ENCODE measurements at regions not wholly inside any gene's neighbourhood (a gene's known extent, or its start where the extent isn't known, plus 50 kb on each side); places are given as distances from the start of the nearest gene placed in this dataset.
A peak's percentile ranks its signal among the peaks of the same experiment; 100 is the strongest.

DNA sequence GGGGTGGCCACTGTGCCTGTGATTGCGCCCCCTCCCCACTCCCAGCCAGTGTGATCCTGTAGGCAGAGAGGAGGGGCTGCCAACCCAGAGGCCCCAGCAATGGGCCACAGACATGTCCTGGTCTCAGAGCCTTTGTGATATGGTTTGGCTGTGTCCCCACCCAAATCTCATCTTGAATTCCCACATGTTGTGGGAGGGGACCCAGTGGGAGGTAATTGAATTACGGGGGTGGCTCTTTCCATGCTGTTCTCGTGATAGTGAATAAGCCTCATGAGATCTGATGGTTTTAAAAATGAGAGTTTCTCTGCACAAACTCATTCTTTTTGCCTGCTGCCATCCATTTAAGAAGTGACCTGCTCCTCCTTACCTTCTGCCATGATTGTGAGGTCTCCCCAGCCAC is 56.8 kb upstream of the ZNF469 start:
- DNase-seq: no peak

DNA sequence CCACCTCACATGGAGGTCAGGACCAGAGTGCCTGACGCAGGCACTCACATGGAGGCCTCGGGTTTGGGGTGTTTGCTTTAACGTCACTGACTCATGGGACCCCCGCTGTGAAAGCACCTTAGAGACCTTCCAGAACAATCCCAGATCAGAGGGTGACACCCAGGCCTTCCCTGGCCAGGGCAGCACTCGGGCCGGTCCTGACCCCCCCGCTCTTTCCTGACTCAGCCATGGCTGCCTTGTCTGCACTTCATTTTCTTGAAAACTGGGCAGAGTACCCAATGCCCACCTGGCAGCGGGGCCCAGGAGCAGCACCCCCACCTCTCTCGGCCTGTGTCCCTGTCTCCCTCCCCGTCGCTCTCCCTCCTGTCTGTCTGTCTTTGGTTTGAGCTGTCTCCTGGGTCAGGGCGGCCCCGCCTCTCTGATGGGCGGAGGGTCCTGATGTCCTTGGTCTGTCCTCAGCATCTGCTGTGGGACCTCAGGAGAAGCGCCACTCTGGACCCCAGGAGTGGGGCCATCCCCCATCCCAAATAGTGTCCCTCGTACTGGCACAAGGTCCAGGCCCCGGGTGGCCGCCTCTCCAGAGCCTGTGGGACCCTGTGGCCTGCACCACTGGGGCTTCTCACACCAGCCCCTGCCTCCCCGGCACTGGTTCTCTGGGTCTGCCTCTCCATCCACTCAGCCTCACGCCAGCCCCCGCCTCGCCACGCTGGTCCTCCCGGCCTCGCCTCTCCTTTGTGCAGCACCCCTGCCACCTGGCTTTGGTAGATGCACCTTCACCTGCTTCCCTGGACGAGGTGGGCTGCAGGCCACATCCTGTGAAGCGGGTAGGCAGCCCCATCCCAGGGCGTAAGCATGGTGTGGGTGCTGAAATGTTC is 55.9 kb upstream of the ZNF469 start:
- DNase-seq: no peak

DNA sequence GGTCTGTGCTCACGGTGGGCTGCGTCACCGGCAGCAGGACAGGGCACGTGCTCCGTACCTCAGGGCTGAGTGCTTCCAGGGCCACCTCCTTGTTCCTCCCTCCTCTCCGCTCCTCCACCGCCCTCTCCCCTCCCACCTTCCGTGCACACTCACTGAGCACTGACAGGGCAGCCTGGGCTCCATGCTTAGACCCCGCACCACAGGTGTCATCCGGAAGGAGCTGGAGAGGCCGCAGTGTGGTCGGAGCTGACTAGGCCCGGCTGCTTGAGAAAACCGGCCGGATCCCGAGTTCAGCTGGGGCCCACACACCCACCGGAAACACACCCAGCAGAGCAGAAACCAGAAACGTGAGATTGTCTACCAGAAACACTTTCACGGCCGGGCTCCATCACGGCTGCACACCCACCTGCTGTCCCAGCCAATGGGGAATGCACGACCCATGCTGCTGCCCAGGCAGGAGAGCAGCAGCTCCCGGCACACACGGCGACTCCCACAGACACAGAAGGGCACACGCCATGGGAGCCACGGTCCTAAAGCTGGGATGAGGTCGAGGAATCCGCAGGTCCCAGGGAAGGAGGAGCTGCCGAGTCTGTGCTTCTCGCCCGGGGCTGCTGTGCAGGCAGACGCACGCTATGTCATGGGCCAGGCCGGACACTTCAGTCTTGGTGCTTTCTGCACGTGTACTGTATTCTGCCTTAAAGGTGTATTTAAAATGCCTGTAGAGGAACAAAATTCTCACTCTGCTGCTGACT is 55.0 kb upstream of the ZNF469 start:
- no peak for DNase-seq

DNA sequence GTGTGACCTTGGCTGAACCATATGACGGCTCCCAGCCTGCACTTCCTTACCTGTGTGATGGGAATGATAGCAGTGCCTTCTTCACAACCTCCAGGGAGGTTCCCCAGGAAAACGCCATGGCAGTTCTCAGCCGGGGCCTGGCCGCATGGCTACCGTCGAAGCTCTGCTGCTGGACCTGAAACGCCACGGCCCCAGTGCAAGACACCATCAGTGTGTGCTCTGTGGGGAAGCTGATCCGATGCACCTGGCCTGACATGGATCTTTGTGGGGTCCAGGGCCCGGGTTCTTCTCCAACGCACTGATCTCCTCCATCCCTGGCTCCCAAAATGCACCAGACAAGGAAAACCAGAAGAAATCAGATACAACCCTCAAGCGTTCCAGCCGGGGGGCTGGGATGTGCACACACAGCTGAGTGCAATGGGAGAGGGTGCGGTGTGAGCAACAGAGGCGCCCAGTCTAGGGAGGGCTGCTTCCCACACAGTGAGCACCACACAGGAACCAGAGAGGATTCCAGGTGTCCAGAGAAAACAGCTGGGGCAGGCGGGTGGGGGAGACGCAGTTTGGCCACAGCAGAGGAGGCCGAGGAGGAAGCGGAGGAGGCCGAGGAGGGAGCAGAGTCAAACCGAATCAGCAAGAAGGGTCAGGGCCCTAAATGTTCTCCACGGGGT is 54.3 kb upstream of the ZNF469 start:
- DNase-seq: no peak

DNA sequence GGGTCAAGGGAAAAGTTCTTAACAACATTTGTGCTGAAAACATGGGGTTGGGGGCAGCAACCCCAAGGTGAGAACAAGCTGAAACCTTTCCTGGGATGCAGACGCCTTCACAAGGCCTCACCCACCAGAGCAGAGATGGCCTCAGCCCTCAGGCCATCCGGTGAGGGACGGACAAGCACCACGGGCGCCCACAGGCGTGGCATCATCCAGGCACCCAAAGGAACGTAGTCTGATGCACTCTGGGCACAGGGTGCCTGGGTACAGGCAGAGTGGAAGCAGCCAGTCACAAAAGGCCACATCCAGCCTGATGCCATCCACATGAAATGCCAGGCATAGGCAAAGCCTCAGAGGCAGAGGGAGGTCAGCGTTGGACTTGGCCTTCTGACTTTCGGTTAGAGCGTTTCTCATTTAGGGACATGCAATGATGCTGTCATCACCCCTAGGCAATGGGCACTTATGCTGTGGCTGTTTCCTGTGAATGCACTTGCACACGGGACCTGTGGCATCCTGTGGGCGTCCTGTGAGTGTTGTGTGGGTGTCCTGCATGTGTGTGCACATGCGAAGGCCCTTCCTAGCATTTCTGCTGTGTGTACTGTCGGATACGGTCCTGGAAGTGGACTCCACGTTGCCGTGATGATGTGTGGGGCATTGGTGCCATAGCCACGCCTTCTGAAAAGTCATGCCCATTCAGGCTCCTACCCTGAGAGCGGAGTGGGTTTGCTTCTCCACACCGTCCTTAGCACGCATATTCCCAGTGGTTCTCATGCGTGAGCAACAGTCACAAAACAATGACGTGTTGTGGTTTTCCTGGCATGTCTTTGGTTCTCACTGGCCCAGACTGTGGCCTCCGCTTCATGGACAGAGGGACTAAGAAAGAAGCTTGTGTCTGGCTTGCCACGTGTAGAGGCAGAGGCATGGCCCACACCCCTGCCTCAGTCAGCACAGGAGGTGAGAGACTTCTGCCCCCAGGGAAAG is 52.7 kb upstream of the ZNF469 start:
- DNase-seq: no peak

DNA sequence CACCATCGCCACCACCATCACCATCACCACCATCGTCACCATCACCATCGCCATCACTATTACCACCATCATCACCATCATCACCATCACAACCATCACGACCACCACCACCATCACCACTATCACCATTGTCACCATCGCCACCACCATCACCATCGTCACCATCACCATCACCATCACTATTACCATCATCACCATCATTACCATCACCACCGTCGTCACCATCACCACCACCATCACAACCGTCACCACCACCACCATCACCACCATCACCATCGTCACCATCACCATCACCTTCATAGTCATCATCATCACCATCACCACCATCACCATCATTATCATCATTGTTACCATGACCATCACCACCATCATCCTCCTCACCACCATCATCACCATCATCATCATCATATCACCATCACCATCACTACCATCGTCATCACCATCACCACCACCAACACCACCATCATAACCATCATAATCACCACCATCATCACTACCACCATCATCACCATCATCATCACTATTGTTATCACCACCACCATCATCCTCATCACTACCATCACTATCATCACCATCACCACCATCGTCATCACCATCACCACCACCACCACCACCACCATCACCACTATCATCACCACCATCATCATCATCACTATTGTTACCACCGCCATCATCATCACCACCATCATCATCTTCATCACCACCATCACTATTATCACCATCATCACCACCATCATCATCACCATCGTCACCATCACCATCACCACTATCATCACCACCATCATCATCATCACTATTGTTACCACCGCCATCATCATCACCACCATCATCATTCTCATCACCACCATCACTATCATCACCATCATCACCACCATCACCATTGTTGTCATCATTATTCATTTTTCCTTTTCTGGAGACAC is 51.5 kb upstream of the ZNF469 start:
- no peak for DNase-seq

DNA sequence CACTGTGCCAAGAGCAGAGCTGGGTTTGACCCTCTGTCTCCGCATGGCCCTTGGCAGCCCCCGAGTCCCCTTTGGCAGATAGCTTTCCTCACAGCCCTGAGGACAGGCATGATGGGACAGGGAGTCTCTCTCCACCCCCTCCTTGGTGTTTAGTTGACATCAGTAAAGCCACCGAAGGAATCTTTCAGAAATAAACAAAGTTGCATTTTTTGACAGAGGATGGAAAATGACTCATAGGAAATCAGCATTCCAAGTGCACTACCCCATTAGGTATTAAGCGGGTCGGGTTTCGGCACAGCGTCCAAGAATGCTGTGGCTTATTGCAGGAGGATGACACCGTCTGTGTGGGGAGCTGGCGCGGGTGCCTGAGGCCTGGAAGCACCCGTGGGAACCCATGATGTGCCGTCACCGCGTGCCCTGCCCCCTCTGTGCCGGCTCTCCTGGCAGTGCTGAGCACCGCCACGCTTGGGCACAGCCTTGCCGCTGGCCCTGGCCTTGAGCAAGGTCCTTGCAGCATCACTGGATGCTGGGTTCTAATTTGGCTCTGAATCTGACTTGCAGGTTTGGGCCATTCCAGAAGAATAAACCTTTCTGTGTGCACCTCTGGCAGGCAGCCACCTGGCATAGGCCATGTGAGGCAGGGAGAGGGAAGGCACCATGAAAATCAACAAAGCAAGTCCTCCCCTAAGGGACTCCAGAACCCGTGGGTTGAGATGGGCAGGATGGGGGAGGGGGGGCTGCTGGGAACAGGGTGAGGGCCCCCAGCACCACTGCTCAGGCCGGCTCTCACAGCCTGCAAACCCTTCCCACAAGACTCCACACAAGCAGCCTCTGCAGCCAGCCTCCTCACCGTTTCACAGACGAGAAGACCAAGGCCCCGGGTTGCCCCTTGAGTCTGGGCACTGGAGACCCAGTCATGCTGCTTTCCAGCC is 50.5 kb upstream of the ZNF469 start:
- no peak for DNase-seq

DNA sequence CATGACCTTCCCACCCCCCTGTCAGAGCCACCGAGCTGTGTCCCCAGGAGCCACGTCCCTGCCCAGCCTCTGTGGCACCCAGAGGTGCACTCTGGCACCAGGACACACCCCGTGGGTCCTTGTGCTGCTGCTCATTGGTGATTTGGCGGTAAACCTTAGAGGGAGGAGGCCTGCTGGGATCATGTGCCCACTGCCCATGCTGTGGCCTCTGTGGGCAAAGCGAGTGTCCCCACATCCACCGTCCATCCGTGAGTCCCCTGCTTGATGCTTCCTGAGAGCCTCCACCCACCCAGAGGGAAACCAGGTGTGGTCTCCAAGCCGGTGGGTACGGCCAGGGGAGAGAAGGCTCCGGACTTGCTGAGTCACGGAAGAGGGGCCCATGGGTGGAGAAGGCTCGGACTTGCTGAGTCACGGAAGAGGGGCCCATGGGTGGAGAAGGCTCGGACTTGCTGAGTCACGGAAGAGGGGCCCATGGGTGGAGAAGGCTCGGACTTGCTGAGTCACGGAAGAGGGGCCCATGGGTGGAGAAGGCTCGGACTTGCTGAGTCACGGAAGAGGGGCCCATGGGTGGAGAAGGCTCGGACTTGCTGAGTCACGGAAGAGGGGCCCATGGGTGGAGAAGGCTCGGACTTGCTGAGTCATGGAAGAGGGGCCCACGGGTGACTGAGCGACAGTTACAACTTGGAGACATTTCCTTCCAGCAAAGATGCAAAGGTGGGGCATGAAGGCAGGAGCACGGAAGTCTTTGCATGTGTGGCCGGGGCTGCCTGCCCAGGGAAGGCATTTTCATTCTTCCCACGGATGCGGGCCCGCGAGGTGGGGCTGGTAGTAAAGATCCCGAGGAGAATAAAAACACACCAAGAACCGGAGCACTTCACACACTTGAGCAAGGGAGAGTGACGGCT is 49.6 kb upstream of the ZNF469 start:
- peak; percentile 34 for DNase-seq
